B cell (primary cell): ENCODE measurements at regions not wholly inside any gene's neighbourhood (a gene's known extent, or its start where the extent isn't known, plus 50 kb on each side); places are given as distances from the start of the nearest gene placed in this dataset.

Experiments
- EZH2 ChIP-seq: IDR thresholded peaks from 2 replicates; pipeline ENCODE4 v1.6.1; 2012; ENCODE audit warnings: borderline replicate concordance, low read depth, mild to moderate bottlenecking, moderate library complexity, low read length; ENCODE audit not compliant: insufficient read depth, poor library complexity, severe bottlenecking
- TF ChIP-seq, protein P1 (sequence below): fragments of 200-600 bp; IDR thresholded peaks from one replicate; pipeline ENCODE4 v1.8.0; 2022; ENCODE audit warnings: antibody characterized with exemption, mild to moderate bottlenecking

DNA sequence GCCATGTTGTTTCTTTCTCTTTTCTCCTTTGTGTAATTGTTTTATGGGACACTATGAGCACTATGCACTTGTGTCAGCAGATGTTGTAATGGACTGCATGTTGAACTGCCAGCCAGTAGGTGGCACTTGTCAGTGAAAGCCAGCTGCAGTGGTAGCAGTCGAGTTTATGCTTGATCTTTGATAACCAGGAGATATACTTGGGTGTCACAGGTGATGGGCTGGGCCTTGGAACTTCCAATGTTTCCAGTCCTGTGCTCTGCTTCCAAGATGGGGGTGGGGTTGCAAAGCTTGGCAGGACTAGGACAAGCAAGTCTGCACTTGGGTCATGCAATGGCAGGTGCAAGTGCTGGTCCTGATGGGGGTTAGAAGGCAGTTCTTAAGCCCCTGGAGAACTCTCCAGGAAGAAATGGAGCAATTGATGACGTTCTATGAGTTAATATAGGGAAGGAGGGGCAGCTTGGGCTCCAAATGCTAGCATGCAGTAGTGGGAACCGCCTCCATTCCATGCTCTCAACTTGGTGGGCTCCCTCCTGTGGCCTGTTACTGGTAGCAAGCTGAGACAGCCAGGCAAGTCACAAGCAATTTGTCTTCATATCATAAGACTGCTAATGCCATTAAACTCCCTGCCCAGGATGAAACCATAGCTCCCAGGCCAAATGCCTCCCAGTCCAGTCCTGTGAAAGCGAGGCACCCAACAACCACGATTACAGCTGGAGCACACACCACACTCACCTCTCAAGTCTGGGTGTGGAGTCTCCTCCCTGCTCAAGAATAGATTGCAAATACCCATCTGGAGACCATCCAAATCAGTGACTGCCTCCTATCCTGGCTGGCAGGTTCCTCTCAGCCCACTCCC is 287.2 kb downstream of the CGGBP1 start:
- TF ChIP-seq, protein P1, sequence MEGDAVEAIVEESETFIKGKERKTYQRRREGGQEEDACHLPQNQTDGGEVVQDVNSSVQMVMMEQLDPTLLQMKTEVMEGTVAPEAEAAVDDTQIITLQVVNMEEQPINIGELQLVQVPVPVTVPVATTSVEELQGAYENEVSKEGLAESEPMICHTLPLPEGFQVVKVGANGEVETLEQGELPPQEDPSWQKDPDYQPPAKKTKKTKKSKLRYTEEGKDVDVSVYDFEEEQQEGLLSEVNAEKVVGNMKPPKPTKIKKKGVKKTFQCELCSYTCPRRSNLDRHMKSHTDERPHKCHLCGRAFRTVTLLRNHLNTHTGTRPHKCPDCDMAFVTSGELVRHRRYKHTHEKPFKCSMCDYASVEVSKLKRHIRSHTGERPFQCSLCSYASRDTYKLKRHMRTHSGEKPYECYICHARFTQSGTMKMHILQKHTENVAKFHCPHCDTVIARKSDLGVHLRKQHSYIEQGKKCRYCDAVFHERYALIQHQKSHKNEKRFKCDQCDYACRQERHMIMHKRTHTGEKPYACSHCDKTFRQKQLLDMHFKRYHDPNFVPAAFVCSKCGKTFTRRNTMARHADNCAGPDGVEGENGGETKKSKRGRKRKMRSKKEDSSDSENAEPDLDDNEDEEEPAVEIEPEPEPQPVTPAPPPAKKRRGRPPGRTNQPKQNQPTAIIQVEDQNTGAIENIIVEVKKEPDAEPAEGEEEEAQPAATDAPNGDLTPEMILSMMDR, result peak; percentile 76
- no peak for TF ChIP-seq EZH2
